Inflammatory macrophage (primary cell): ENCODE measurements at regions not wholly inside any gene's neighbourhood (a gene's known extent, or its start where the extent isn't known, plus 50 kb on each side); places are given as distances from the start of the nearest gene placed in this dataset.
A peak's percentile ranks its signal among the peaks of the same experiment; 100 is the strongest.

Source experiments
- DNase-seq, 2 donors: peaks; one replicate each; pipeline ENCODE4 v3.0.0-alpha.2; 2020 to 2022

- no peak for DNase-seq
Measured at GRCh38 chrX:44470816-44471215, 71.8 kb downstream of the FUNDC1 start.

GRCh38 chrX:44462850-44463249, 79.8 kb downstream of the FUNDC1 start:
- DNase-seq = peak; percentile 28 to 48

GRCh38 chrX:44459501-44459900, 83.2 kb downstream of the FUNDC1 start:
- DNase-seq = no peak

GRCh38 chrX:44456685-44457084, 86.0 kb downstream of the FUNDC1 start:
- no peak for DNase-seq

- no peak for DNase-seq
Measured at GRCh38 chrX:44451056-44451455, 91.6 kb downstream of the FUNDC1 start.

- no peak for DNase-seq
Measured at GRCh38 chrX:44447214-44447613, 95.4 kb downstream of the FUNDC1 start.

GRCh38 chrX:44440006-44440405, 96.5 kb upstream of the EFHC2 start:
- DNase-seq = no peak

- no peak for DNase-seq
Measured at GRCh38 chrX:44439242-44439794, 95.8 kb upstream of the EFHC2 start.

- DNase-seq = no peak
Measured at GRCh38 chrX:44435047-44435446, 91.6 kb upstream of the EFHC2 start.

- no peak for DNase-seq
Measured at GRCh38 chrX:44433556-44433955, 90.1 kb upstream of the EFHC2 start.

GRCh38 chrX:44432641-44433040, 89.2 kb upstream of the EFHC2 start:
- no peak for DNase-seq

- DNase-seq = no peak
Measured at GRCh38 chrX:44431194-44431593, 87.7 kb upstream of the EFHC2 start.

GRCh38 chrX:44428989-44429627, 85.6 kb upstream of the EFHC2 start:
- no peak for DNase-seq

- DNase-seq = no peak
Measured at GRCh38 chrX:44422631-44423030, 79.2 kb upstream of the EFHC2 start.

- DNase-seq = no peak
Measured at GRCh38 chrX:44415639-44416386, 72.3 kb upstream of the EFHC2 start.

- DNase-seq = peak; percentile 21 to 59
Measured at GRCh38 chrX:44401151-44401550, 57.7 kb upstream of the EFHC2 start.

- DNase-seq = peak; percentile 72 to 84
Measured at GRCh38 chrX:44400588-44400987, 57.1 kb upstream of the EFHC2 start.

- DNase-seq = no peak
Measured at GRCh38 chrX:44400161-44400560, 56.7 kb upstream of the EFHC2 start.
